HEK293 (cell line): ENCODE measurements at regions not wholly inside any gene's neighbourhood (a gene's known extent, or its start where the extent isn't known, plus 50 kb on each side); places are given as distances from the start of the nearest gene placed in this dataset.

ENCODE experiments used
- CTCF ChIP-seq: fragments of 450-650 bp; formaldehyde crosslinking; IDR thresholded peaks from 2 replicates; pipeline ENCODE4 v1.5.1; 2016; ENCODE audit warnings: missing biosample characterization, missing genetic modification characterization
- TRIM28 ChIP-seq: IDR thresholded peaks from 2 replicates; pipeline ENCODE4 v1.6.1; 2011; ENCODE audit warnings: low read length, control low read depth, borderline replicate concordance
- ZNF280D ChIP-seq: fragments of 450-650 bp; formaldehyde crosslinking; IDR thresholded peaks from 2 replicates; pipeline ENCODE4 v1.5.1; 2016; ENCODE audit warnings: missing biosample characterization, missing genetic modification characterization

DNA sequence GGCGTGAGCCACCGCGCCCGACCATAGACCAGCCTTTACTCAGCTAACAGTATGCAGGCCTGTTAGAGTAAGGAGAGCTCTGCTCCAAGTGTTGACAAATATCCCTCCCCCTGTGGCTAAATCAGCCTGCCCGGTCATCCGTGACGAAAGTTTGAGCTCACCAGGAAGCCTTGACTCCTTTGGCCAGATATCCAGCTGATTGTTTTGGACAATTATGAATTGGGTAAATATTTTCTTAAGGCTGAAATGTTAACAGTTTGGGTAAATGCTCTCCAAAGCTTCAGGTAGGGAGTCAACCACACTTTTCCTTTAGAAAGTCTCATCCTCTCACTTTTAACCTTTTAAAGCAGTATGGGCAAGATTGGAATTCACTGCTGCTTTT lies 157.9 kb downstream of the PAWR start:
- no peak for TF ChIP-seq ZNF280D
- peak; percentile 74 for TF ChIP-seq TRIM28
- no peak for TF ChIP-seq CTCF (tag by site-specific recombination)
